ENCODE measurements at regions not wholly inside any gene's neighbourhood (a gene's known extent, or its start where the extent isn't known, plus 50 kb on each side); places are given as distances from the start of the nearest gene placed in this dataset.
A peak's percentile ranks its signal among the peaks of the same experiment; 100 is the strongest.

GRCh38 chr14:62158779-62159178, 396.6 kb downstream of the SNAPC1 start:
- H3K27me3 ChIP-seq (ENCODE audit: control insufficient read depth, insufficient read depth, low read length), result no peaks in the 10 kb centered on the region
- DNase-seq (ENCODE audit: low read depth) (no peak), FAIRE-seq (no peak)
- H3K36me3 ChIP-seq (ENCODE audit: control insufficient read depth, insufficient read depth, low read length), result no peaks in the 10 kb centered on the region
- no peak for TF ChIP-seq CTCF (IDR thresholded peaks at IDR 0.05; ENCODE audit: insufficient read depth, low read length, severe bottlenecking)
- no peak overlapping the region for H3K4me3 ChIP-seq (ENCODE audit: low read depth, low read length)

DNA sequence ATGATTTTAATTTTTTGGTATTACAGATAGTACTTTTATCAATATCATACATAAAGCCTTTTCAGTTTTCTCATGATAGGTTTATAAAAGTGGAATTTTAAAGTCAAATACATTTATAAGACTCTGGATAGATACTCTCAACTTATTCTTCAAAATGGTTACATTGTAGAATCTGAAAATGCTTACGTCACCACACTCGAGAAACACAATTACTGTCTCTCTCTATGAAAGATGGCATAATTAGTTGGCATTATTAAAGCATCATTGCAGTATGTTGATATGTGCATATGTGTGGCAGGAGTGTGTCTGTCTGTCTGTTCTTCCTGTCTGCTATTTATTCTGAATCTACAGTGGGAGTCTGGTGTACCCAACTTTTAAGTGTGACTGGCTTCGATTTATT, 397.1 kb downstream of the SNAPC1 start:
- no peak for DNase-seq (ENCODE audit: low read depth)
- FAIRE-seq, result no peak
- no peaks in the 10 kb centered on the region for H3K36me3 ChIP-seq (ENCODE audit: control insufficient read depth, insufficient read depth, low read length)
- H3K27me3 ChIP-seq (ENCODE audit: control insufficient read depth, insufficient read depth, low read length), result no peaks in the 10 kb centered on the region
- TF ChIP-seq CTCF (IDR thresholded peaks at IDR 0.05; ENCODE audit: insufficient read depth, low read length, severe bottlenecking), result no peak
- no peak overlapping the region for H3K4me3 ChIP-seq (ENCODE audit: low read depth, low read length)

GRCh38 chr14:62162998-62163589, 400.9 kb downstream of the SNAPC1 start:
- FAIRE-seq (no peak), DNase-seq (ENCODE audit: low read depth) (peak; percentile 40)
- Histone ChIP-seq H3K4me3 (ENCODE audit: low read depth, low read length) (no peak overlapping the region), H3K27me3 (ENCODE audit: control insufficient read depth, insufficient read depth, low read length) (no peaks in the 10 kb centered on the region), H3K36me3 (ENCODE audit: control insufficient read depth, insufficient read depth, low read length) (no peaks in the 10 kb centered on the region)
- TF ChIP-seq CTCF (IDR thresholded peaks at IDR 0.05; ENCODE audit: insufficient read depth, low read length, severe bottlenecking), result peak; percentile 79

GRCh38 chr14:62168564-62169155, 406.4 kb downstream of the SNAPC1 start:
- TF ChIP-seq CTCF (IDR thresholded peaks at IDR 0.05; ENCODE audit: insufficient read depth, low read length, severe bottlenecking), result no peak
- no peak for DNase-seq (ENCODE audit: low read depth)

DNA sequence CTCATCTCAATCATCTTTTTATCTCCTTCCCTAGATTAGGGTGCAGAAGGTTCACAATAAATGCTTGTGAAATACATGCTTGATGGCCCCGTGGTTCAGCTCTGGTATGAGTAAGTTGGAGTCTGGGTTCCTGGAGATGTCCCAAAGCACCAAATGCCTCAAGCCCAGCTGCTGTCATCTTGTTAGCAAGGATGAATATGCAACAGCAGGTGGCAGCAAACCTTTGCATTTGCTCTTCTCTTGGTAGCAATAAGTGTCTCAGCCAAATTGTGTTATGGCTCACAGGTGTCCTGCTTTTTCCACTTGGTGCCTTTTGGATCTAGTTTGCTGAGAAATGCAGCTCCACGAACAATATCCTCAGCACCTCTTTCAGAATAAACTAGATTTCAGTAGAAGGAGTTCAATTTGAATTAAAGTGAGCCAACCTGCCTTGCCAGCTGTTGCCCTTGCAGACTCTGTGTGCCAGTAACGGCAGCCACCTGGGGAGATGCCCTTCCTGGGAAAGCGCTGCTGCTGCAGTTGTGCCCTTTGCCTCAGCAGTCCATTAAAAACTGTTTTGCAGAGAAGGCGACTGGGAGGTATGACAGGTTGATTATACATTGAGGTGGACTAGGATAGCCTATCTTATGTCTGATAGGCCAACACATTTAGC, 417.3 kb downstream of the SNAPC1 start:
- peak; percentile 82 for DNase-seq (ENCODE audit: low read depth)
- H3K4me3 ChIP-seq (ENCODE audit: low read depth, low read length), result no peak overlapping the region
- H3K36me3 ChIP-seq (ENCODE audit: control insufficient read depth, insufficient read depth, low read length), result no peaks in the 10 kb centered on the region
- peak; percentile 85 for TF ChIP-seq CTCF (IDR thresholded peaks at IDR 0.05; ENCODE audit: insufficient read depth, low read length, severe bottlenecking)
- peak; percentile 88 for FAIRE-seq
- H3K27me3 ChIP-seq (ENCODE audit: control insufficient read depth, insufficient read depth, low read length), result no peaks in the 10 kb centered on the region

More at GRCh38 chr14:62168564-62169155, 406.4 kb downstream of the SNAPC1 start:
- Histone ChIP-seq H3K27me3 (ENCODE audit: control insufficient read depth, insufficient read depth, low read length) (no peaks in the 10 kb centered on the region), H3K36me3 (ENCODE audit: control insufficient read depth, insufficient read depth, low read length) (no peaks in the 10 kb centered on the region), H3K4me3 (ENCODE audit: low read depth, low read length) (no peak overlapping the region)
- peak; percentile 23 for FAIRE-seq

Data from bronchial epithelial cell (primary cell).